ENCODE measurements at regions not wholly inside any gene's neighbourhood (a gene's known extent, or its start where the extent isn't known, plus 50 kb on each side); places are given as distances from the start of the nearest gene placed in this dataset.
A peak's percentile ranks its signal among the peaks of the same experiment; 100 is the strongest.
"Not testable (repeated sequence)": the region's sequence is repeated elsewhere in the genome, so short reads cannot be mapped to it uniquely, and the experiment has no call there.

- DNase-seq = not testable (repeated sequence)
Observed at GRCh38 chr7:35853194-35853593, 52.3 kb downstream of the SEPTIN7 start.

- no peak for DNase-seq
Observed at GRCh38 chr7:35854311-35854710, 53.5 kb downstream of the SEPTIN7 start.

- DNase-seq = no peak
Observed at GRCh38 chr7:35856175-35856574, 55.3 kb downstream of the SEPTIN7 start.

- no peak for DNase-seq
Observed at GRCh38 chr7:35860664-35861063, 59.8 kb downstream of the SEPTIN7 start.

GRCh38 chr7:35865287-35865686 is 64.4 kb downstream of the SEPTIN7 start:
- DNase-seq = no peak

- DNase-seq = no peak
Observed at GRCh38 chr7:35866186-35866585, 65.3 kb downstream of the SEPTIN7 start.

- not testable (repeated sequence) for DNase-seq
Observed at GRCh38 chr7:35869117-35869516, 68.3 kb downstream of the SEPTIN7 start.

GRCh38 chr7:35869810-35870209 is 69.0 kb downstream of the SEPTIN7 start:
- no peak for DNase-seq

- no peak for DNase-seq
Observed at GRCh38 chr7:35871856-35872255, 71.0 kb downstream of the SEPTIN7 start.

- DNase-seq = no peak
Observed at GRCh38 chr7:35874886-35875285, 74.0 kb downstream of the SEPTIN7 start.

GRCh38 chr7:35875292-35875691 is 74.4 kb downstream of the SEPTIN7 start:
- DNase-seq = no peak

- no peak for DNase-seq
Observed at GRCh38 chr7:35878351-35878750, 77.5 kb downstream of the SEPTIN7 start.

- DNase-seq = not testable (repeated sequence)
Observed at GRCh38 chr7:35887430-35887829, 86.6 kb downstream of the SEPTIN7 start.

- no peak for DNase-seq
Observed at GRCh38 chr7:35889001-35889400, 88.1 kb downstream of the SEPTIN7 start.

GRCh38 chr7:35889870-35890269 is 89.0 kb downstream of the SEPTIN7 start:
- no peak for DNase-seq

- DNase-seq = no peak
Observed at GRCh38 chr7:35891004-35891830, 90.4 kb downstream of the SEPTIN7 start.

- DNase-seq = no peak
Observed at GRCh38 chr7:35893649-35894048, 92.8 kb downstream of the SEPTIN7 start.

- DNase-seq = no peak
Observed at GRCh38 chr7:35894721-35895120, 93.9 kb downstream of the SEPTIN7 start.

- DNase-seq = no peak
Observed at GRCh38 chr7:35900651-35901050, 99.8 kb downstream of the SEPTIN7 start.

GRCh38 chr7:35905555-35905954 is 104.7 kb downstream of the SEPTIN7 start:
- DNase-seq = no peak

- peak; percentile 17 for DNase-seq
Observed at GRCh38 chr7:35906191-35906908, 105.5 kb downstream of the SEPTIN7 start.

GRCh38 chr7:35908331-35909216 is 107.7 kb downstream of the SEPTIN7 start:
- DNase-seq = no peak

GRCh38 chr7:35909870-35910357 is 109.1 kb downstream of the SEPTIN7 start:
- DNase-seq = no peak

Data from NCI-H187 treated with DMSO at 0.1 percent for 48 hours (cell line).